Astrocyte of the cerebellum (primary cell): ENCODE measurements at regions not wholly inside any gene's neighbourhood (a gene's known extent, or its start where the extent isn't known, plus 50 kb on each side); places are given as distances from the start of the nearest gene placed in this dataset.

Source experiments
- DNase-seq: peaks from one replicate; pipeline ENCODE4 v3.0.0-alpha.2; 2011; ENCODE audit warnings: low read depth
- H3K4me3 ChIP-seq: 2 replicates; pipeline ENCODE4 v1.5.1; 2011; ENCODE audit warnings: mild to moderate bottlenecking, low read depth, low read length, moderate library complexity
- CTCF ChIP-seq: IDR thresholded peaks from 2 replicates; pipeline ENCODE4 v1.5.1; 2012; ENCODE audit warnings: low read length, low read depth, moderate library complexity, mild to moderate bottlenecking; ENCODE audit errors: missing control alignments
- in situ Hi-C: cut with HindIII; loops from 2 replicates; pipeline ENCODE4 v1.10.0; 2017; ENCODE audit warnings: low sequenced_read_pairs

DNA sequence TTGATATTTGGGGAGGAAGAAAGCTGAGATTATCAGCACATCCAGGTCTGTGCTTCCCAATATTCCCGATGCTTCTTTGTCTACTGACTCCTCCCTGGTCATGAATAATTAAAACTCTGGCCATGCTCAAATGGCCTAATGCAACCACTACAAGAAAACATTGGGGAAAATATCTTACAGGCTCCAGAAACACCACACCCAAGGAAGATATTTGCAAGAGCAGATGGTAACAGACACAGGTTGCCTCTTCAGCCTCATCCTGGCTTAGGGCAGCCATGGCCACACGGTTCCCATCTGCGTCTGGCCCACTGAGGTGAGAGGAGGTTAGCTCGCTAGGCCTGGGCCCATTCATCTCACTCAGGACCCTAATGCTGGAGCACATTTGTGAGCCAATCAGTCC is 108.4 kb upstream of the SDK1 start:
- H3K4me3 ChIP-seq = no peak overlapping the region

GRCh38 chr7:3193379-3194120 is 107.5 kb upstream of the SDK1 start:
- no peak for DNase-seq
- in situ Hi-C loops = no loop called here
- H3K4me3 ChIP-seq = no peak overlapping the region
- TF ChIP-seq CTCF = no peak

More for the DNA sequence above, 108.4 kb upstream of the SDK1 start:
- no peak for TF ChIP-seq CTCF
- no peak for DNase-seq
- in situ Hi-C loops = no loop called here

GRCh38 chr7:3194501-3195141 is 106.4 kb upstream of the SDK1 start:
- in situ Hi-C loops = no loop called here
- TF ChIP-seq CTCF = peak; percentile 58
- DNase-seq = peak; percentile 96

GRCh38 chr7:3195160-3195559 is 105.9 kb upstream of the SDK1 start:
- in situ Hi-C loops = no loop called here
- DNase-seq = no peak
- no peak for TF ChIP-seq CTCF
- H3K4me3 ChIP-seq = no peak overlapping the region

More at GRCh38 chr7:3194501-3195141, 106.4 kb upstream of the SDK1 start:
- H3K4me3 ChIP-seq = no peak overlapping the region

- no peak for DNase-seq
- H3K4me3 ChIP-seq = no peak overlapping the region
- in situ Hi-C loops = no loop called here
- no peak for TF ChIP-seq CTCF
Observed at GRCh38 chr7:3196629-3197400, 104.2 kb upstream of the SDK1 start.

DNA sequence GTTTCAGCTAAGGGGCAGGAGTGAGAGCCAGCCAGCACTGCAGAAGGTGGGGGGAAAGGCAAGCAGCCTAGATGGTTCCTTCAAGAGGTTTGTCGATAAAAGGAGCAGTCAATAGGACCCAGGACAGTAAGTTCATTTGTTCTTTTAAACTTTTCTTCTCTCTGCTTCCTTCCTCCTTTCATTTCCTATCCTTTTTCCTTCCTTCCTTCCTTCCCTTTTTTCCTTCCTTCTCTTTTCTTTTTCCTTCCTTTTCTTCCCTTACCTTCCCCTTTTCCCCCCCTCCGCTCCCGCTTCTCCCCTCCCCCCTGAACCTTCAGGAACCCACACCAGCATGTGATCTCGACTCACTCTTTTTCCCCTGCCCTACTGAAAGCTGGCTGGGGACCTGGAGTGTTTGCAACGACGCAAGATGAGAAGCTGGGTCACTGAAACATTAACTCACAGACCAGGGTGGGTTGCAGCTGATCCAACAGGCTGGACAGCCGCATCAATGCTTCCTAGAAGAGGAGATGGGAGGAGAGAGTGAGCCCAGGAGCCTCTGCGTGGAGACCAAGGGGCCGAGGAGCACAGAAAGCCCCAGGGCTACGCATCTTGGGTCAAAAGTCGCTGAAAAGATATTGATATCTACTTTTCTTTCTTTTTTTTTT is 103.4 kb upstream of the SDK1 start:
- TF ChIP-seq CTCF = no peak
- in situ Hi-C loops = no loop called here
- H3K4me3 ChIP-seq = no peak overlapping the region
- DNase-seq = no peak
